ENCODE measurements at regions not wholly inside any gene's neighbourhood (a gene's known extent, or its start where the extent isn't known, plus 50 kb on each side); places are given as distances from the start of the nearest gene placed in this dataset.

- no peaks in the 10 kb centered on the region for H3K36me3 Mint-ChIP-seq (ENCODE audit: low read depth)
- no peak for DNase-seq
- peaks cover 5% of the 10 kb centered on the region for H3K27me3 Mint-ChIP-seq (ENCODE audit: low read depth, poor library complexity)
- no peak overlapping the region for H3K4me3 Mint-ChIP-seq
- TF ChIP-seq, protein P1, sequence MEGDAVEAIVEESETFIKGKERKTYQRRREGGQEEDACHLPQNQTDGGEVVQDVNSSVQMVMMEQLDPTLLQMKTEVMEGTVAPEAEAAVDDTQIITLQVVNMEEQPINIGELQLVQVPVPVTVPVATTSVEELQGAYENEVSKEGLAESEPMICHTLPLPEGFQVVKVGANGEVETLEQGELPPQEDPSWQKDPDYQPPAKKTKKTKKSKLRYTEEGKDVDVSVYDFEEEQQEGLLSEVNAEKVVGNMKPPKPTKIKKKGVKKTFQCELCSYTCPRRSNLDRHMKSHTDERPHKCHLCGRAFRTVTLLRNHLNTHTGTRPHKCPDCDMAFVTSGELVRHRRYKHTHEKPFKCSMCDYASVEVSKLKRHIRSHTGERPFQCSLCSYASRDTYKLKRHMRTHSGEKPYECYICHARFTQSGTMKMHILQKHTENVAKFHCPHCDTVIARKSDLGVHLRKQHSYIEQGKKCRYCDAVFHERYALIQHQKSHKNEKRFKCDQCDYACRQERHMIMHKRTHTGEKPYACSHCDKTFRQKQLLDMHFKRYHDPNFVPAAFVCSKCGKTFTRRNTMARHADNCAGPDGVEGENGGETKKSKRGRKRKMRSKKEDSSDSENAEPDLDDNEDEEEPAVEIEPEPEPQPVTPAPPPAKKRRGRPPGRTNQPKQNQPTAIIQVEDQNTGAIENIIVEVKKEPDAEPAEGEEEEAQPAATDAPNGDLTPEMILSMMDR (IDR thresholded peaks at IDR 0.05) = no peak
- H3K27ac Mint-ChIP-seq = no peak overlapping the region
- no peaks in the 10 kb centered on the region for H3K4me1 Mint-ChIP-seq
- no peaks in the 10 kb centered on the region for H3K9me3 Mint-ChIP-seq
Observed at GRCh38 chr4:10302096-10302495, 155.1 kb downstream of the ZNF518B start.

- TF ChIP-seq, protein P1 (IDR thresholded peaks at IDR 0.05) = no peak
Observed at GRCh38 chr4:10299601-10300000, 157.6 kb downstream of the ZNF518B start.

DNA sequence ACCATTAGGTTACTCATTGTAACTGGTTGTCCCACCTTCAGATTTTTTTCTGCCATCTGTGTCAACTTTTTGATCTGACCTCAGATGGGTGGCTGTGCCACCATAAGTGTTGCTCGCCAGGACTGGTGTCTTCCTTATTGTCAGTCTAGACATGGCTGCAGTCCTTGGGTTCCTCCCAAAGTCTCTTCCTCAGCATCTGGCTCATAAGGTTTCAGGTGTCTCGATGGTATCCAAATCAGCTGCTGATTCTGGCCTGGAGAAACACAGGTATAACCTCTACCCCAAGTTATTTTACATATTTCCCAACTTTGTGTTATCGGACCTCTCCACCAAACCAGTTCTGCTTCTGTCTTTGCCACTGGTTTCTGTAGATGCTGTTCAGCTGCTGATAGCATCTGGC, 158.5 kb downstream of the ZNF518B start:
- DNase-seq = no peak
- no peaks in the 10 kb centered on the region for H3K27me3 Mint-ChIP-seq (ENCODE audit: low read depth, poor library complexity)
- no peaks in the 10 kb centered on the region for H3K9me3 Mint-ChIP-seq
- H3K4me3 Mint-ChIP-seq = no peak overlapping the region
- no peaks in the 10 kb centered on the region for H3K36me3 Mint-ChIP-seq (ENCODE audit: low read depth)
- H3K4me1 Mint-ChIP-seq = no peaks in the 10 kb centered on the region
- H3K27ac Mint-ChIP-seq = no peak overlapping the region
- TF ChIP-seq, protein P1 (IDR thresholded peaks at IDR 0.05) = no peak

More at GRCh38 chr4:10299601-10300000, 157.6 kb downstream of the ZNF518B start:
- Mint-ChIP-seq H3K27me3 (ENCODE audit: low read depth, poor library complexity) (no peaks in the 10 kb centered on the region), H3K36me3 (ENCODE audit: low read depth) (no peaks in the 10 kb centered on the region), H3K4me3 (no peak overlapping the region), H3K27ac (no peak overlapping the region), H3K4me1 (no peaks in the 10 kb centered on the region), H3K9me3 (no peaks in the 10 kb centered on the region)
- DNase-seq = no peak

GRCh38 chr4:10296730-10297129, 160.5 kb downstream of the ZNF518B start:
- H3K36me3 Mint-ChIP-seq (ENCODE audit: low read depth) = no peaks in the 10 kb centered on the region
- no peaks in the 10 kb centered on the region for H3K9me3 Mint-ChIP-seq
- no peaks in the 10 kb centered on the region for H3K4me1 Mint-ChIP-seq
- H3K4me3 Mint-ChIP-seq = no peak overlapping the region
- H3K27ac Mint-ChIP-seq = no peak overlapping the region
- H3K27me3 Mint-ChIP-seq (ENCODE audit: low read depth, poor library complexity) = peaks cover 5% of the 10 kb centered on the region
- TF ChIP-seq, protein P1 (IDR thresholded peaks at IDR 0.05) = no peak
- DNase-seq = no peak

GRCh38 chr4:10295301-10295700, 161.9 kb downstream of the ZNF518B start:
- H3K27ac Mint-ChIP-seq = no peak overlapping the region
- TF ChIP-seq, protein P1 (IDR thresholded peaks at IDR 0.05) = no peak
- no peaks in the 10 kb centered on the region for H3K9me3 Mint-ChIP-seq
- no peaks in the 10 kb centered on the region for H3K36me3 Mint-ChIP-seq (ENCODE audit: low read depth)
- H3K4me1 Mint-ChIP-seq = no peaks in the 10 kb centered on the region
- no peak for DNase-seq
- H3K27me3 Mint-ChIP-seq (ENCODE audit: low read depth, poor library complexity) = peaks cover 5% of the 10 kb centered on the region
- H3K4me3 Mint-ChIP-seq = no peak overlapping the region

DNA sequence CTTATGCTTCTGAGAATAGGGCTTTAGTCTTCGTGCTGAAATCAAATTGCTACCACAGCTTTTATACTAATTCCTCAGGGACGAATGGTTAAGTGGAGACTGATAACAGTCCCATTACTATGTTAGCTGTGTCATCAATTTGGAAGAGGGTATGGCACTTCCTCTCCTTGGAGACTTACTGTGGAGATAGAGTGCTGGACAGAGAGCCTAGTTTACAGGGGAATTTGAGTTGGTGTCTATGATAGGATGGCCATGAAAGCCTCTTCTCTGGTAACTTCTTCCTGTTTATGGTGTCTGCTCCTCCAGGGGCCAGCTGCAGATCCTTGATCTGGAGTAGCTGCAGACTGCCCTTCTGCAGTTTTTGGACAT, 167.7 kb downstream of the ZNF518B start:
- H3K36me3 Mint-ChIP-seq (ENCODE audit: low read depth) = no peaks in the 10 kb centered on the region

More for the DNA sequence above, 167.7 kb downstream of the ZNF518B start:
- Mint-ChIP-seq H3K4me3 (no peak overlapping the region), H3K27ac (no peak overlapping the region), H3K4me1 (no peaks in the 10 kb centered on the region), H3K9me3 (no peaks in the 10 kb centered on the region), H3K27me3 (ENCODE audit: low read depth, poor library complexity) (peaks cover 10% of the 10 kb centered on the region)
- no peak for DNase-seq
- TF ChIP-seq, protein P1 (IDR thresholded peaks at IDR 0.05) = no peak

Measured in nephron progenitor cell (in vitro differentiated cells).